ENCODE measurements at regions not wholly inside any gene's neighbourhood (a gene's known extent, or its start where the extent isn't known, plus 50 kb on each side); places are given as distances from the start of the nearest gene placed in this dataset.
A peak's percentile ranks its signal among the peaks of the same experiment; 100 is the strongest.

DNA sequence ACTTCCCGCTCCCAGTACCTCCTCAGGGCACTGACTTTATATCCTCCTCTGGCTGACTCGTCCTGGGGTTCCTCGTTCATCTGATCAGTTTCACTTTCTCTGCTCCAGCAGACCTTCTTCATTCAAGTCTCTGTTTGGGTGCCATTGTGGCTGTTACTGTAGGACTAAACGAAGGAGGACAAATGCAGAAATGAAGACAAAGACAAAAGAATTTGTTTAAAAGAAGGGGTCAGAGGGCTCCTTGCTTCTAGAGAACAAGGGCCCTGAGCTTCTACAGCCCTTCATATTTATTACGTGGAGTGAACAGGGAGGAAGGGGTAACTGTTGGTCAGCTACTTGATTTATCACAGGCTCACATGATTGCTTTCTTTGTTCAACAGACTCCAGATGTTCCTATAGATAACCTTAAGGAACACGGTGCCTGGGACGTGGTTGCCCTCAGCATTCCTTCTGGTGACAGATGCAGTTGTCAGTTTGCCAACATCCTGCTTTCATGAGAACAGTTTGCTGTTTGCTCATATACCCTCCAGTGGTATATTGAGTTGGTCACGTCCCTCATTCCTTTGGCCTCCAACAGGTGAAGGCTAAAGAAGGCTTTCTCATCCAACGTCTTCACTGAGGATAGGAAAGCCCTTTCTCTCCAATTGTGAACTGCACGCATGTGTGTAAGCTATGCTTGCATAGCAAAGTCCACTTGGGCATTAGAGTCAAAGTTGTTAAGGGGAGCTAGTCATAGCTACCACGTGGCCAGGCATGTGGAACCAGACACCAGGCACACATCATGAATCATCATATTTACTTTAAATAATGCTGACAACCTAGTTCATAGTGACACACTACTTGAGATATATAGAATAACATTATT, 69.1 kb upstream of the BTN3A2 start:
- DNase-seq = peak; percentile 95

DNA sequence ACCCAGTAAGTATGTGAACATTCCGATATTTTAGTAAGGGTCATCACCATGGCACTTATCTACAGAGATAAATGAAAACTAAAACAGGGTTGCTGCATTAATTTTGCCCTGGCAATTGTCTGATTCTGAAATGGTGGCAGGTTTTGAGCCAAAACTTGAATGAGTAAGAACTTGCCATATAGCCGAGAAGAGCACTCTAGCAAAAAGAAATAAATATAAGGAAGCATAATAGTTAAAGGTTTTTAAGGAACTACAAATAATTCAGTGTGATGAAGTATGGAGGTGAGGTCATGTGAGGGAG, 68.5 kb upstream of the BTN3A2 start:
- DNase-seq = no peak

GRCh38 chr6:26296857-26297648, 67.9 kb upstream of the BTN3A2 start:
- peak; percentile 93 for DNase-seq

GRCh38 chr6:26299286-26300042, 65.5 kb upstream of the BTN3A2 start:
- DNase-seq = peak; percentile 65

GRCh38 chr6:26300043-26300331, 65.0 kb upstream of the BTN3A2 start:
- no peak for DNase-seq

DNA sequence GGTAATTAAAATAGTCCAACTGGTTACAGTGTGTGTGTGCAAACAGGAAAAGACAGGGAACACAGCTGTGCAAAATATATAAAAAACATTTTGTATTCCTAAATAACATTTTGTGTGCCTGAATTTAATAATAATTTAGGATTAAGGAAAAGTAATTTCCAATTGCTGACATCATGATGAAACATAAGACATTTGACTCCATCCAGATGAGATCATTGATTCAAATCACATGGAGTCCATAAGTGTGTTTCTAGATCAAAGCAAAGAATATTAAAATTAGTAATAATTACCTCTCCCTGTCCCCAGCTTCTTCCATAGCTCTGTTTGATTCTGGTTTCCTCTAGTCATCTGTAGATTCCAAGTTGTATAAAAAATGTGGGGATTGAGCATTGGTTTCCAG, 64.6 kb upstream of the BTN3A2 start:
- DNase-seq = no peak

- DNase-seq = peak; percentile 53
Observed at GRCh38 chr6:26300828-26301227, 64.2 kb upstream of the BTN3A2 start.

- DNase-seq = no peak
Observed at GRCh38 chr6:26301638-26302037, 63.4 kb upstream of the BTN3A2 start.

GRCh38 chr6:26302941-26303559, 61.9 kb upstream of the BTN3A2 start:
- DNase-seq = no peak

DNA sequence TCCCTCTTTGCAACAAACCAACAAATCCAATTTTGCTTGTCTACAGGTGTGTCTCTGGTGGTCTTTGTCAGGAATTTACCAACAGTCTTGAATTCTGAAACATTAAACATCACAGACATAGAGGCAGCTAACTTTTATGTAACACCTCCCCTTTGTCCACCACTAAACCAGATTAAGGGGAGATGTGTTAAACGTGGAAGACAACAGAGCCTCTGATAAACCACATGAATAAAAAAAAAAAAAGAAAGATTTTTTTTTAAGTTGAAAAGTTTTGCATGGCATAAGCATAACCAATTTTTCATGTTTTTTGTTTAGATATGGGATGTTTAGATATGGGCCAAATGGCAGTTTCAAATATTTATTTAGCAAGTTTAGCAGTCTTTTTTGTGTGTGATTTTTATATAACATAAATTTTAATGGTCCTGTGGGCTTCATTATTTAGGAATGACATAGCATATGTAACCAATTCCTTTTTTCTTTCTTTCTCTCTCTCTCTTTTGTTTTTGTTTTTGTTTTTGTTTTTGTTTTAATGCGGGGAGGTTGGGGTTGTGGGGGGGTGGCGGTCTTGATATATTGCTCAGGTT, 60.7 kb upstream of the BTN3A2 start:
- no peak for DNase-seq

GRCh38 chr6:26304797-26305640, 60.0 kb upstream of the BTN3A2 start:
- peak; percentile 98 for DNase-seq

- DNase-seq = peak; percentile 75
Observed at GRCh38 chr6:26305641-26305969, 59.4 kb upstream of the BTN3A2 start.

DNA sequence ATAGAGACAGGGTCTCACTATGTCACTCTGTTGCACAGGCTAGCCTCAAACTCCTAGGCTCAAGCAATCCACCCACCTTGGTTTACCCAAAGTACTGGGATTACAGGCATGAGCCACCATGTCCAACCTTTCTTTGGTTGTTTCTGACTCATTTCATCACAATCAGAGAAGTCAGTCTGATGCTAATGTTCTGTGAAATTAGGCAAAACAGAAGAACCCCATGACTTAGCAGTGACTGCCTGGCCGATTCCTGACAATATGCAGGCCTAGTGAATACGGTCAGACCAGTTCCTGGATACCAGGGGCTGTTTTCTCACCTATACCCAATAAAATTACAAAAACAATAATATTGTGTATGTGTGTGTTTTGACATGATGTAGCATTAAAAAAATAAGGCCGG, 58.8 kb upstream of the BTN3A2 start:
- no peak for DNase-seq

GRCh38 chr6:26307850-26308249, 57.1 kb upstream of the BTN3A2 start:
- no peak for DNase-seq

DNA sequence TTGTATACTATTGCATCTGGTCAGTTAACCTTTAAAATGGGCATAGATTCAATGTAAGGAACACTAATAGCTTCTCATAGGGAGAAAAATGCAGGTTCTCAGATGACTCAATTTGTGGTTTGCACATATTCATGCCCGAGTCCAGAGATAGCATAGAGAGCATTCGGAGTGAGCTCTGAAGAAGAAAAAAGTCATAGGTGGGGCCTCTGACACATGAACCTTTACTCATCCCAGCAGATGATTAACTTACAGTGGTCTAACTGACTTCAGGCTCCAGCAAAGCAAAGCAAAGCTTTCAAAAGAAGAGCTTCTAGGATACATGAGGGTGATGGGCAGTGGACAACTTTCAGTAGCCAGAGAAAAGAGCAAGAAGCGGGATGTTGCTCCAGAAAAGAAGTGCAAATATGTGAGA, 55.3 kb upstream of the BTN3A2 start:
- DNase-seq = peak; percentile 75

DNA sequence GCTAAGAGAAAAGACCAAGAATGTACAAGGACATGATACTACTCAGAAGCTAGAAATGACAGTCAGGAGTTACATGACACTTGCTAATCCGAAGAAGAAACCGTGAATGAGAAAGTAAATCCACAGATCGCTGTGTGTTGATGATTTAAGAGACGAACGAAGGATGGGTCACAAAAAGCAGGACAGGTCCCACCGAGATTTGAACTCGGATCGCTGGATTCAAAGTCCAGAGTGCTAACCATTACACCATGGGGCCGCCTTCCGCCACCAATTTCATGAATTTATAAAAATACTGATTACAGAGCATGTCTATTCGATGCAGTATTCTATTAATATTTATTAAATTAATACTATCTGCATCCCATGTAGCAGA, 54.0 kb upstream of the BTN3A2 start:
- peak; percentile 92 for DNase-seq

GRCh38 chr6:26311385-26312095, 53.5 kb upstream of the BTN3A2 start:
- peak; percentile 96 for DNase-seq

DNA sequence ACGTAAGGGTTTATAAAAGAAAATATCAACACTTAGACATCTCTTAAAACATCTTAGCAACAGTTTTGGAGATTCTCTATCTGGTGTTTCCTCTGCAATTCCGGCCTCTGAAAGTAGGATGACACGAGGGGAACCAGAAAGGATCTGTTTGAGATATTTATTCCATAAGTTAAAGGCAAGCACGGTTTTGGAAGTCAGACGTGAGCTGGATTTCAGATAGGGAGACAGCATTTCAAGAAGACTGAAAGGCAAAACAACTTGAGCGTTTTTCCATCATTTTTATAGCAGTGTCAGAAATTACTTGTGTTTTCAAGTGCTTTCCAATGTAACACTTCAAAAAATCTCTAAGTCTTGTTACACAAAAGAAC, 52.9 kb upstream of the BTN3A2 start:
- peak; percentile 85 for DNase-seq

GRCh38 chr6:26312501-26313397, 52.2 kb upstream of the BTN3A2 start:
- DNase-seq = peak; percentile 97
